MM.1S (cell line): ENCODE measurements at regions not wholly inside any gene's neighbourhood (a gene's known extent, or its start where the extent isn't known, plus 50 kb on each side); places are given as distances from the start of the nearest gene placed in this dataset.

Experiments used
- DNase-seq: peaks from one replicate; pipeline ENCODE4 v3.0.0-alpha.2; 2015
- H2AFZ ChIP-seq: fragments of 300-600 bp; sonication (generic); 2 replicates; pipeline ENCODE4 v1.6.0; 2016; ENCODE audit warnings: antibody characterized with exemption, low read length
- H3F3A ChIP-seq: fragments of 300-600 bp; sonication (generic); 2 replicates; pipeline ENCODE4 v1.6.1; 2016; ENCODE audit warnings: mild to moderate bottlenecking, antibody characterized with exemption, low read length, moderate library complexity, mixed read lengths; ENCODE audit not compliant: insufficient read depth
- H3K27ac ChIP-seq: fragments of 300-600 bp; sonication (generic); 2 replicates; pipeline ENCODE4 v1.5.1; 2016; ENCODE audit warnings: mild to moderate bottlenecking, low read length
- H3K27me3 ChIP-seq: fragments of 300-600 bp; sonication (generic); replicated peaks from 2 replicates; pipeline ENCODE4 v1.6.0; 2016; ENCODE audit warnings: low read length; ENCODE audit not compliant: insufficient read depth
- H3K36me3 ChIP-seq: fragments of 300-600 bp; sonication (generic); replicated peaks from 2 replicates; pipeline ENCODE4 v1.6.1; 2016; ENCODE audit warnings: mild to moderate bottlenecking, low read length, mixed read lengths; ENCODE audit not compliant: insufficient read depth
- H3K4me1 ChIP-seq: fragments of 300-600 bp; sonication (generic); 2 replicates; pipeline ENCODE4 v1.6.1; 2016; ENCODE audit warnings: low read length, mixed read lengths
- H3K4me2 ChIP-seq: fragments of 300-600 bp; sonication (generic); 2 replicates; pipeline ENCODE4 v1.6.0; 2016; ENCODE audit warnings: low read depth, low read length
- H3K4me3 ChIP-seq: fragments of 300-600 bp; sonication (generic); 2 replicates; pipeline ENCODE4 v1.5.1; 2016; ENCODE audit warnings: low read length, mixed read lengths
- H3K79me2 ChIP-seq: fragments of 300-600 bp; sonication (generic); 2 replicates; pipeline ENCODE4 v1.6.1; 2016; ENCODE audit warnings: mixed run types, low read length, mixed read lengths
- H3K9ac ChIP-seq: fragments of 300-600 bp; sonication (generic); 2 replicates; pipeline ENCODE4 v1.6.1; 2016; ENCODE audit warnings: low read length, mixed read lengths
- H3K9me2 ChIP-seq: fragments of 300-600 bp; sonication (generic); replicated peaks from 2 replicates; pipeline ENCODE4 v1.6.1; 2016; ENCODE audit warnings: mild to moderate bottlenecking, low read length, mixed read lengths; ENCODE audit not compliant: insufficient read depth
- H3K9me3 ChIP-seq: fragments of 300-600 bp; sonication (generic); replicated peaks from 2 replicates; pipeline ENCODE4 v1.6.1; 2016; ENCODE audit warnings: mild to moderate bottlenecking, low read length, mixed read lengths; ENCODE audit not compliant: insufficient read depth
- H4K20me1 ChIP-seq: fragments of 300-600 bp; sonication (generic); 2 replicates; pipeline ENCODE4 v1.6.1; 2016; ENCODE audit warnings: mild to moderate bottlenecking, low read length, moderate library complexity, mixed read lengths; ENCODE audit not compliant: insufficient read depth
- CTCF ChIP-seq: fragments of 300-600 bp; sonication (generic); IDR thresholded peaks from 2 replicates; pipeline ENCODE4 v1.5.1; 2016; ENCODE audit warnings: antibody characterized with exemption, low read length, mixed read lengths
- EZH2 ChIP-seq: fragments of 300-600 bp; sonication (generic); optimal IDR thresholded peaks from 2 replicates; pipeline ENCODE3; 2017; ENCODE audit warnings: low read depth, mild to moderate bottlenecking, antibody characterized with exemption, low read length, mixed read lengths
- EZH2phosphoT487 ChIP-seq: fragments of 300-600 bp; sonication (generic); IDR thresholded peaks from 2 replicates; pipeline ENCODE4 v1.6.1; 2018; ENCODE audit warnings: antibody characterized with exemption, low read length

GRCh38 chr2:220987839-220988238 is 584.3 kb downstream of the EPHA4 start:
- Histone ChIP-seq H3K9ac (no peak overlapping the region), H3K4me3 (no peak overlapping the region), H2AFZ (no peak overlapping the region), H3K27ac (no peak overlapping the region), H3K27me3 (no peaks in the 10 kb centered on the region), H3K4me1 (no peaks in the 10 kb centered on the region), H3K9me3 (no peaks in the 10 kb centered on the region), H3K4me2 (no peak overlapping the region), H4K20me1 (no peaks in the 10 kb centered on the region), H3F3A (no peaks in the 10 kb centered on the region), H3K79me2 (no peaks in the 10 kb centered on the region), H3K9me2 (no peaks in the 10 kb centered on the region), H3K36me3 (no peaks in the 10 kb centered on the region)
- TF ChIP-seq EZH2phosphoT487 (no peak), EZH2 (no peak), CTCF (no peak)
- no peak for DNase-seq

GRCh38 chr2:220991972-220992371 is 580.1 kb downstream of the EPHA4 start:
- no peak overlapping the region for H3K4me2 ChIP-seq
- no peaks in the 10 kb centered on the region for H3K27me3 ChIP-seq
- no peaks in the 10 kb centered on the region for H3K4me1 ChIP-seq
- H3K36me3 ChIP-seq, result no peaks in the 10 kb centered on the region
- TF ChIP-seq EZH2phosphoT487, result no peak
- no peak overlapping the region for H3K4me3 ChIP-seq
- no peak overlapping the region for H3K27ac ChIP-seq
- H3F3A ChIP-seq, result no peaks in the 10 kb centered on the region
- H3K9me3 ChIP-seq, result no peaks in the 10 kb centered on the region
- H2AFZ ChIP-seq, result no peak overlapping the region
- no peaks in the 10 kb centered on the region for H3K79me2 ChIP-seq
- no peaks in the 10 kb centered on the region for H3K9me2 ChIP-seq
- no peak for DNase-seq
- no peak overlapping the region for H3K9ac ChIP-seq
- H4K20me1 ChIP-seq, result no peaks in the 10 kb centered on the region

GRCh38 chr2:220994846-220995245 is 577.3 kb downstream of the EPHA4 start:
- no peak overlapping the region for H3K9ac ChIP-seq
- no peaks in the 10 kb centered on the region for H4K20me1 ChIP-seq
- no peaks in the 10 kb centered on the region for H3K79me2 ChIP-seq
- no peak for DNase-seq
- no peak overlapping the region for H3K4me2 ChIP-seq
- no peaks in the 10 kb centered on the region for H3K4me1 ChIP-seq
- no peaks in the 10 kb centered on the region for H3K27me3 ChIP-seq
- no peaks in the 10 kb centered on the region for H3K9me2 ChIP-seq
- no peaks in the 10 kb centered on the region for H3K36me3 ChIP-seq
- no peaks in the 10 kb centered on the region for H3F3A ChIP-seq
- H3K9me3 ChIP-seq, result no peaks in the 10 kb centered on the region
- no peak overlapping the region for H3K27ac ChIP-seq
- no peak for TF ChIP-seq EZH2phosphoT487
- no peak for TF ChIP-seq CTCF
- H3K4me3 ChIP-seq, result no peak overlapping the region
- no peak overlapping the region for H2AFZ ChIP-seq

- Histone ChIP-seq H3K4me1 (no peaks in the 10 kb centered on the region), H3K9me3 (no peaks in the 10 kb centered on the region), H3K4me2 (no peak overlapping the region), H3K27ac (no peak overlapping the region), H3K79me2 (no peaks in the 10 kb centered on the region), H3K9ac (no peak overlapping the region), H3K27me3 (no peaks in the 10 kb centered on the region), H4K20me1 (no peaks in the 10 kb centered on the region), H3K4me3 (no peak overlapping the region), H3K9me2 (no peaks in the 10 kb centered on the region), H3F3A (no peaks in the 10 kb centered on the region), H2AFZ (no peak overlapping the region), H3K36me3 (no peaks in the 10 kb centered on the region)
- no peak for DNase-seq
- no peak for TF ChIP-seq CTCF
- TF ChIP-seq EZH2phosphoT487, result no peak
- no peak for TF ChIP-seq EZH2
Measured at GRCh38 chr2:220995581-220995980, 576.5 kb downstream of the EPHA4 start.
